NOMO-1 (cell line): ENCODE measurements at regions not wholly inside any gene's neighbourhood (a gene's known extent, or its start where the extent isn't known, plus 50 kb on each side); places are given as distances from the start of the nearest gene placed in this dataset.
"Not testable (repeated sequence)": the region's sequence is repeated elsewhere in the genome, so short reads cannot be mapped to it uniquely, and the experiment has no call there.

Source experiments
- DNase-seq, 2 experiments: peaks; one replicate each; lab custom pipeline; 2025; ENCODE audit not compliant: unreplicated experiment in 2 of 2; lab: John Stamatoyannopoulos, UW

- DNase-seq: peak; percentile 20 to 70
Observed at GRCh38 chr1:99441299-99442095, 177.2 kb downstream of the PLPPR4 start.

- not testable (repeated sequence) for DNase-seq
Observed at GRCh38 chr1:99444211-99444927, 180.1 kb downstream of the PLPPR4 start.

DNA sequence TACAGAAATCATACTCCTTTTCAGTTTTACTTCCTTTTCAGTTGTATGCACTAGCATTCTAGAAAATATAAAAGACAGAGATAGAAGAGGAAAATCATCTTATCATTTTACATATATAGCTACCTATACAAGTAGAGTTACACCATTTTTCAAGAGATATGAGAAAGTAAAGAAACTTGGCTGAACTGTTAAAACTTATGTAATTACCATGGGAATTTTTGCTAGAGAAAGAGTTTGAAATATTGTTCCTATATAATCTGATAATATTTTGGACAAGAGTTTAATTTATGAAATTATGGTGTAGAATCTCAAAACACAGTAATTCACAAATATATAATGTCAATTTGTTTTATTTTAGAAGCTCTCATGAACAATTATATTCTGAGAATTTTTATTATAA is 180.8 kb downstream of the PLPPR4 start:
- DNase-seq: no peak

- DNase-seq: no peak
Observed at GRCh38 chr1:99445486-99445885, 181.2 kb downstream of the PLPPR4 start.

DNA sequence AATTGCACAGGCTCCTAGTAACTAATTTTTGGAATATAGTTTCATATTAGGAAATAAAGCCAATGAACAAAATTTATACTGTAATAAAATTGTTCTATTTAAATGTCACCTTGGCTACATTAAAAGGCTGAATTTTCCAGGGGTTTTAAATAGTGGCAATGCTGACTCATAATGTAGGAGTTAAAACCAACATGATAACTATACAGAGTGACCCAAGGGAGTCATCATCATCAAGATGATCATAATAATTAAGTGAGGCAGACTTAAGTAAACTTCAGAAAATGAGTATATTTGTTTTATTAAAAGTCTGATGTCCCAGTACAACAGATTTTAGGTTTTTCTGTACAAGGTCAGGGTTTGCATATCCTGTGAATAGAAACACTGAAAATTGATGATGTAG is 183.4 kb downstream of the PLPPR4 start:
- no peak for DNase-seq

GRCh38 chr1:99455760-99456159 is 190.2 kb upstream of the PALMD start:
- DNase-seq: no peak

DNA sequence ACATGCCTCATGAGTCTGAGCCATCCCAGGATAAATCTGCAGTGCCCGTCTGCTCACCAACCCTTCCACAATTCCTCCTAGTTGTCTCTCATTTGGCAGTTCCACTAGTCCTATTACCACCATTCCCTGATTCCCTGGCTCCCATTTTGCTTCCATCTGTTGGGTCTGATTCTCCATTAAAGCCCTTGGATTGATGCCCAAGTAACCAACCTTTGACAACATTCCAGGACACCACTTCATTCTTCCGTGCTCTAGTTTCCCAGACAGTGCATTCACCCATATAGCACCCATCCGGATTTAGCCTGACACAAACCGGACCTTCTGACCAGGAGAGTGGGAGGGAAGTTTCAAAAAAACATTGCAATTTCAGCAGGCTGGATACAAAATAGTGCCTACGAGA is 189.4 kb upstream of the PALMD start:
- no peak for DNase-seq

DNA sequence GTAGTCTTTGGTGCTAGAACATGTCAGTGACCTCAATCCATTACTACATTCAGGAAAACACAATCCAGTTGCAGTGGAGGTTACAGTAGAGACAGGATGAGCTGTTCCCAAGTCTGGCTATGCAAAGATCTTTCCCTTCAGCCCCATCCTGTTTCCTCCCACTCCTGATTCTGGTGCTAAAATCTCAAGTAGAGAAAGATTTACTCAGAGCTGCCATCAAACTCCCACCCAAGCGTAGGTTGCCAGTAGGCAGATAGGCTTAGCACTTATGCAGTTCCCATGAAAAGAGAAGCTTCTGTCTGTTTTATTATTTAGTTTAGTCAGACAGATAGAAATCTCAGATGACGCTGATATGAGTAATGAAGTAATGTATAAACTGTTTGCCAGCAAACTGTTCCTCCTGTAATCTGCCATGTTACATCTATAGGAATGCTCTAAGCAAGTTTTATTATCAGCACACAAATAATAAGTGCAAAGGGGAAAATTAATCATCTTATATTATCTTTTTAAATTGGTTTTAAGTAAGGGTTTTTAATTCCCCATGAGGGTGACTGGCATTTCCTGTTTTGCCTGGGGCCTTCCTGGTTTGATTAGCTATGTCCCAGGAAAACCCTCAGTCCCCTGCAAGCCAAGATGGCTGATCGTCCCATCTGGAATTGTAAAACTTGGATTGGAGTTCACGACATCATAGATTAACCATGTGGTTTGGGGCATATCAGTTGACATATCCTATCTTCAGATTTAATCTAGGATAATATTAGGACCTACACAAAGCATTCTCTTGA is 188.3 kb upstream of the PALMD start:
- DNase-seq: no peak

GRCh38 chr1:99461499-99461898 is 184.4 kb upstream of the PALMD start:
- no peak for DNase-seq

- no peak for DNase-seq
Observed at GRCh38 chr1:99464738-99465137, 181.2 kb upstream of the PALMD start.

- no peak for DNase-seq
Observed at GRCh38 chr1:99465176-99465900, 180.6 kb upstream of the PALMD start.

DNA sequence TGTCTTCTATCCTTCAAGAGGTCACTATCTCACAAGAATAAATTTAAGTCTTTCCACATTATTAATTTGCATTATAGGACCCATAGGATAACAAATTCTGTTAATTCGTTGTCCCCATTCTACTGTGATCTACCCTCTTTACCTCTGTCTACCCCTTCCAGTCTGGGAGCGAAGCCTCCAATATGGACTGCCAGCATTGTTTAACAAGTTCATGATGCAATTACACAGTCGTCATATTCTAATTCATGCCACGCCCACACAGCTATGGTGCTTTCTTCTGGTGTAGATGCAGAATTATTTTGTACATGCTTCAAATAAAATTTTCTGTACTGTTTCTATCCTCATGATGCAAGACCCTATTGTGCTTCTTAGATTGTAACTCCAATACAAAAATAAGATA is 178.3 kb upstream of the PALMD start:
- DNase-seq: no peak

DNA sequence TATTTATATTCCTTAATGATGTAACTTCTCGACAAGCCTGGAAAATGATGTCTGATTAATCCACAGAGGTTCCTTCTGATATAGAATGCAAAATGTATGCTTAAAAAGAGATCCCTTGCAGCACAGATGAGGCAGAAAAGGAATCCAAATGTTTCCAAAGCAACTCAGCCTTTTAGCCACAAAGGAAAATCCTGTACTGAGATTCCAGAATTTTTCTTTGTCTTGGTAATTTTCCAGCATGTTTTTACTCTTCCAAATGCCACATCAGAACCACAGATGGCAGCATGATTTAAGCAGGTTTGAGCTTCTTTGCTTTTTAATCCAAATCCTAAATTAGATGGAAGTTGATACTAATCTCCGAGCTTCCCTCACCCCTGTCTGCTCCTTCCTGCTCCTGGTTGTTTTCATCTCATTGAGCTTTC is 176.4 kb upstream of the PALMD start:
- no peak for DNase-seq

GRCh38 chr1:99472893-99473292 is 173.0 kb upstream of the PALMD start:
- DNase-seq: no peak

GRCh38 chr1:99474350-99474893 is 171.5 kb upstream of the PALMD start:
- DNase-seq: no peak

- no peak for DNase-seq
Observed at GRCh38 chr1:99476058-99476457, 169.9 kb upstream of the PALMD start.

DNA sequence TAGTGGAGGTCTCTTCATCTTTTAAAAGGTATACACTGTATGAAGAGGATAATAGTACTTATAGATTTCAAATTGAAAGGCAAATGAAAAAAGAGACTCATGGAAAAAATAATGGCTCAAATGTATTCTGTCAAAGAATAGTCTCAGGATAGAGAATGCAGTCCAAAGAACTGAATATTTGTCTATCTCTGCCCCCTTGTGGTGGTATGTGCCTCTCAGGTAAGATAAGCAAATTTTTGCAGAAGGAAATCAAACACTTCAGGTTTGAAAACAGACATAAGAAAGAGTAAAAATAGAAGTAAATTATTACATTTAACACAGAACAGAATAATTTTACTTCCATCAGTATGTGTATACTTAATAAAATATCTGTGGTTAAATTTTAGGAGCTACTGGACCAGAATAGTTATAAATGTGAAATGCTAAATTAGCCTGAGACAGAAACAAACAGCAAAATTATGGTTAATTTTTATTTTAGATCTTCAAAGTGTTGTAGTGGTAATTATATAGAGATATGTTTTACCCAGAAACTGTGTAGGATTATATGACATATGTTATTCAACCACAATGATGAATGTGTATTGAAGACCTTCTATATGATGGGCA is 164.4 kb upstream of the PALMD start:
- peak; percentile 28 to 55 for DNase-seq

GRCh38 chr1:99482286-99482685 is 163.6 kb upstream of the PALMD start:
- DNase-seq: no peak

- DNase-seq: no peak
Observed at GRCh38 chr1:99482750-99483149, 163.2 kb upstream of the PALMD start.

- DNase-seq: no peak
Observed at GRCh38 chr1:99490031-99490430, 155.9 kb upstream of the PALMD start.
